Fibroblast of lung (primary cell): ENCODE measurements at regions not wholly inside any gene's neighbourhood (a gene's known extent, or its start where the extent isn't known, plus 50 kb on each side); places are given as distances from the start of the nearest gene placed in this dataset.

Experiments
- EZH2 ChIP-seq: IDR thresholded peaks from 2 replicates; pipeline ENCODE4 v1.5.1; 2012; ENCODE audit warnings: low read length, control low read depth, mild to moderate bottlenecking; ENCODE audit errors: missing control alignments
- TF ChIP-seq, protein P1 (sequence below), 2 donors: IDR thresholded peaks in 1 of 2; conservative IDR thresholded peaks in 1 of 2; 1 replicate in 1 of 2; 2 replicates in 1 of 2; pipeline ENCODE4 v1.5.1; 2011 to 2012; ENCODE audit warnings: low read length in 2 of 2, control low read depth in 1 of 2, inconsistent platforms in 1 of 2, low read depth in 1 of 2, mild to moderate bottlenecking in 1 of 2

GRCh38 chr9:90966480-90967144 is 165.0 kb downstream of the SYK start:
- TF ChIP-seq, protein P1, sequence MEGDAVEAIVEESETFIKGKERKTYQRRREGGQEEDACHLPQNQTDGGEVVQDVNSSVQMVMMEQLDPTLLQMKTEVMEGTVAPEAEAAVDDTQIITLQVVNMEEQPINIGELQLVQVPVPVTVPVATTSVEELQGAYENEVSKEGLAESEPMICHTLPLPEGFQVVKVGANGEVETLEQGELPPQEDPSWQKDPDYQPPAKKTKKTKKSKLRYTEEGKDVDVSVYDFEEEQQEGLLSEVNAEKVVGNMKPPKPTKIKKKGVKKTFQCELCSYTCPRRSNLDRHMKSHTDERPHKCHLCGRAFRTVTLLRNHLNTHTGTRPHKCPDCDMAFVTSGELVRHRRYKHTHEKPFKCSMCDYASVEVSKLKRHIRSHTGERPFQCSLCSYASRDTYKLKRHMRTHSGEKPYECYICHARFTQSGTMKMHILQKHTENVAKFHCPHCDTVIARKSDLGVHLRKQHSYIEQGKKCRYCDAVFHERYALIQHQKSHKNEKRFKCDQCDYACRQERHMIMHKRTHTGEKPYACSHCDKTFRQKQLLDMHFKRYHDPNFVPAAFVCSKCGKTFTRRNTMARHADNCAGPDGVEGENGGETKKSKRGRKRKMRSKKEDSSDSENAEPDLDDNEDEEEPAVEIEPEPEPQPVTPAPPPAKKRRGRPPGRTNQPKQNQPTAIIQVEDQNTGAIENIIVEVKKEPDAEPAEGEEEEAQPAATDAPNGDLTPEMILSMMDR (conservative IDR thresholded peaks at IDR 0.05 in 1 of 2, IDR thresholded peaks at IDR 0.05 in 1 of 2; ENCODE audit: low read depth in 1 of 2, low read length in 2 of 2) = no peak
- TF ChIP-seq EZH2 = no peak
